Chondrocyte (in vitro differentiated cells): ENCODE measurements at regions not wholly inside any gene's neighbourhood (a gene's known extent, or its start where the extent isn't known, plus 50 kb on each side); places are given as distances from the start of the nearest gene placed in this dataset.
"Not testable (repeated sequence)": the region's sequence is repeated elsewhere in the genome, so short reads cannot be mapped to it uniquely, and the experiment has no call there.

Experiments
- DNase-seq: peaks from one replicate; pipeline ENCODE4 v3.0.0; 2021; ENCODE audit warnings: mixed read lengths, low spot score
- H3K27ac Mint-ChIP-seq: one replicate; pipeline ENCODE4 v1.8.0; 2021; ENCODE audit warnings: mild to moderate bottlenecking, moderate library complexity, mixed read lengths; ENCODE audit not compliant: unreplicated experiment
- H3K27me3 Mint-ChIP-seq: 2 replicates; pipeline ENCODE4 v1.8.0; 2021; ENCODE audit warnings: low read depth, mixed read lengths
- H3K36me3 Mint-ChIP-seq: 2 replicates; pipeline ENCODE4 v1.8.0; 2021; ENCODE audit warnings: low read depth, mixed read lengths
- H3K4me1 Mint-ChIP-seq: 2 replicates; pipeline ENCODE4 v1.8.0; 2021; ENCODE audit warnings: low read depth, mild to moderate bottlenecking, mixed read lengths
- H3K4me3 Mint-ChIP-seq: one replicate; pipeline ENCODE4 v1.8.0; 2021; ENCODE audit warnings: mild to moderate bottlenecking, moderate library complexity, mixed read lengths; ENCODE audit not compliant: unreplicated experiment
- H3K9me3 Mint-ChIP-seq: 2 replicates; pipeline ENCODE4 v1.8.0; 2021; ENCODE audit warnings: low read depth, mixed read lengths
- CTCF ChIP-seq: fragments of 200-600 bp; sonication (generic); IDR thresholded peaks from 2 replicates; pipeline ENCODE4 v1.5.0; 2021; ENCODE audit warnings: antibody characterized with exemption, mild to moderate bottlenecking, moderate library complexity

GRCh38 chrX:85808217-85808616 lies 239.1 kb downstream of the CHM start:
- peak; percentile 52 for DNase-seq
- Mint-ChIP-seq H3K36me3 (no peaks in the 10 kb centered on the region), H3K27ac (no peak overlapping the region), H3K9me3 (peaks cover 27% of the 10 kb centered on the region), H3K27me3 (no peaks in the 10 kb centered on the region), H3K4me3 (no peak overlapping the region), H3K4me1 (no peaks in the 10 kb centered on the region)
- no peak for TF ChIP-seq CTCF

- H3K4me1 Mint-ChIP-seq, H3K36me3 Mint-ChIP-seq, H3K4me3 Mint-ChIP-seq, DNase-seq, H3K27ac Mint-ChIP-seq, H3K27me3 Mint-ChIP-seq: not testable (repeated sequence)
- peaks cover 41% of the 10 kb centered on the region for H3K9me3 Mint-ChIP-seq
Measured at GRCh38 chrX:85772391-85772790, 275.0 kb downstream of the CHM start.

- Mint-ChIP-seq H3K27ac (no peak overlapping the region), H3K36me3 (no peaks in the 10 kb centered on the region), H3K4me1 (no peaks in the 10 kb centered on the region), H3K27me3 (no peaks in the 10 kb centered on the region), H3K9me3 (peaks cover 14% of the 10 kb centered on the region), H3K4me3 (no peak overlapping the region)
- no peak for DNase-seq
- TF ChIP-seq CTCF = no peak
Measured at GRCh38 chrX:85765651-85766050, 281.7 kb downstream of the CHM start.

DNA sequence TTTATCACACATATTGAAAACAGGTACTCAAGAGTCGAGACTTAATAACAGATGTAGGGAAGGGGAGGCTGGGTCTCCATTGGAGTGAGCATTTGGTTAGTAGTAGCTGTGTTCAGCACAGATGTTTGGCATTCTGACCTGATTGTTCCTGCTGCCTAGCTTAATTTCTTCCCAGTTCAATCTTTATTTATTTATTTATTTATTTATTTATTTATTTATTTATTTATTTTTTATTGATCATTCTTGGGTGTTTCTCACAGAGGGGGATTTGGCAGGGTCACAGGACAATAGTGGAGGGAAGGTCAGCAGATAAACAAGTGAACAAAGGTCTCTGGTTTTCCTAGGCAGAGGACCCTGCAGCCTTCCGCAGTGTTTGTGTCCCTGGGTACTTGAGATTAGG lies 324.3 kb downstream of the CHM start:
- H3K36me3 Mint-ChIP-seq, H3K4me1 Mint-ChIP-seq, H3K27ac Mint-ChIP-seq, DNase-seq, H3K27me3 Mint-ChIP-seq, H3K4me3 Mint-ChIP-seq: not testable (repeated sequence)
- H3K9me3 Mint-ChIP-seq = peaks cover 48% of the 10 kb centered on the region

- H3K4me3 Mint-ChIP-seq, H3K4me1 Mint-ChIP-seq, H3K36me3 Mint-ChIP-seq, H3K27me3 Mint-ChIP-seq, H3K27ac Mint-ChIP-seq, DNase-seq: not testable (repeated sequence)
- H3K9me3 Mint-ChIP-seq = peaks cover 23% of the 10 kb centered on the region
Measured at GRCh38 chrX:85703233-85703632, 323.8 kb upstream of the POF1B start.

GRCh38 chrX:85698921-85699320 lies 319.5 kb upstream of the POF1B start:
- Mint-ChIP-seq H3K4me3 (no peak overlapping the region), H3K4me1 (no peaks in the 10 kb centered on the region), H3K9me3 (peaks cover 48% of the 10 kb centered on the region)

More at GRCh38 chrX:85698921-85699320, 319.5 kb upstream of the POF1B start:
- Mint-ChIP-seq H3K27me3 (no peaks in the 10 kb centered on the region), H3K36me3 (no peaks in the 10 kb centered on the region), H3K27ac (no peak overlapping the region)
- DNase-seq = peak; percentile 47
- TF ChIP-seq CTCF = no peak
